Testis (tissue), 2 donors: ENCODE measurements at regions not wholly inside any gene's neighbourhood (a gene's known extent, or its start where the extent isn't known, plus 50 kb on each side); places are given as distances from the start of the nearest gene placed in this dataset.

ENCODE experiments used
- POLR2A ChIP-seq: fragments of 450-650 bp; IDR thresholded peaks from one replicate; pipeline ENCODE4 v1.6.1; 2017; ENCODE audit warnings: antibody characterized with exemption, mild to moderate bottlenecking, moderate library complexity
- TF ChIP-seq, protein P1 (sequence below), 3 experiments: fragments of 450-650 bp in 2 of 3; fragments of 200-600 bp in 1 of 3; sonication (generic) in 1 of 3; IDR thresholded peaks; one replicate each; pipeline ENCODE4 v1.5.1; 2016 to 2019; ENCODE audit warnings: antibody characterized with exemption in 3 of 3, mild to moderate bottlenecking in 2 of 3, moderate library complexity in 1 of 3

DNA sequence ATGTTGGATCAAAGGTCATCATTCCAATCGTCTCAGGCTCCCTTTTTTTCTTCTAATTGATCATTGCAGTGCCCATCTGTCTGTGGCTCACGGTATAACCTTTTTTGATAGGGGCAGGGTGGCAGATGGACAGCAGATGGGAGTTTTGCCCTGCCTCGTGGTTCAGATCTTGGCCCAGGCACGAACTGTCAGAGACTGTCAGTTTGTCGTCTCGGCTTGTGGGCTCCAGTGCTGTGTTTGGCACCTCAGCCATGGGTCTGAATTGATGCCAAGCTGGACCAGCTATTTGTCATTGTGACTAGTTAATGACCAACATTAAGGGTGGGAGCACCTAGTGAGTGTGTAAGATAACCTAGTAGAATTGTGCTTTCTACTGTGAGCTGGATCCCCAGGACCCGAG lies 197.6 kb downstream of the PRL start:
- TF ChIP-seq, protein P1, sequence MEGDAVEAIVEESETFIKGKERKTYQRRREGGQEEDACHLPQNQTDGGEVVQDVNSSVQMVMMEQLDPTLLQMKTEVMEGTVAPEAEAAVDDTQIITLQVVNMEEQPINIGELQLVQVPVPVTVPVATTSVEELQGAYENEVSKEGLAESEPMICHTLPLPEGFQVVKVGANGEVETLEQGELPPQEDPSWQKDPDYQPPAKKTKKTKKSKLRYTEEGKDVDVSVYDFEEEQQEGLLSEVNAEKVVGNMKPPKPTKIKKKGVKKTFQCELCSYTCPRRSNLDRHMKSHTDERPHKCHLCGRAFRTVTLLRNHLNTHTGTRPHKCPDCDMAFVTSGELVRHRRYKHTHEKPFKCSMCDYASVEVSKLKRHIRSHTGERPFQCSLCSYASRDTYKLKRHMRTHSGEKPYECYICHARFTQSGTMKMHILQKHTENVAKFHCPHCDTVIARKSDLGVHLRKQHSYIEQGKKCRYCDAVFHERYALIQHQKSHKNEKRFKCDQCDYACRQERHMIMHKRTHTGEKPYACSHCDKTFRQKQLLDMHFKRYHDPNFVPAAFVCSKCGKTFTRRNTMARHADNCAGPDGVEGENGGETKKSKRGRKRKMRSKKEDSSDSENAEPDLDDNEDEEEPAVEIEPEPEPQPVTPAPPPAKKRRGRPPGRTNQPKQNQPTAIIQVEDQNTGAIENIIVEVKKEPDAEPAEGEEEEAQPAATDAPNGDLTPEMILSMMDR (IDR thresholded peaks at IDR 0.05) = no peak
- TF ChIP-seq POLR2A = no peak
